SW480 (cell line): ENCODE measurements at regions not wholly inside any gene's neighbourhood (a gene's known extent, or its start where the extent isn't known, plus 50 kb on each side); places are given as distances from the start of the nearest gene placed in this dataset.
A peak's percentile ranks its signal among the peaks of the same experiment; 100 is the strongest.
"Not testable (repeated sequence)": the region's sequence is repeated elsewhere in the genome, so short reads cannot be mapped to it uniquely, and the experiment has no call there.

Experiments
- DNase-seq: peaks from one replicate; pipeline ENCODE4 v3.0.0-alpha.2; 2016; ENCODE audit warnings: low spot score

GRCh38 chr5:68115584-68115983, 100.0 kb upstream of the PIK3R1 start:
- no peak for DNase-seq

- DNase-seq, result peak; percentile 21
Measured at GRCh38 chr5:68114378-68115040, 101.0 kb upstream of the PIK3R1 start.

GRCh38 chr5:68112658-68113057, 102.9 kb upstream of the PIK3R1 start:
- no peak for DNase-seq

GRCh38 chr5:68110894-68111293, 104.7 kb upstream of the PIK3R1 start:
- DNase-seq, result no peak

GRCh38 chr5:68110264-68110663, 105.3 kb upstream of the PIK3R1 start:
- DNase-seq, result no peak

- not testable (repeated sequence) for DNase-seq
Measured at GRCh38 chr5:68104217-68104616, 111.3 kb upstream of the PIK3R1 start.

GRCh38 chr5:68103297-68103696, 112.3 kb upstream of the PIK3R1 start:
- DNase-seq, result not testable (repeated sequence)

GRCh38 chr5:68099327-68099726, 116.2 kb upstream of the PIK3R1 start:
- no peak for DNase-seq

- DNase-seq, result no peak
Measured at GRCh38 chr5:68093455-68094159, 121.9 kb upstream of the PIK3R1 start.

- no peak for DNase-seq
Measured at GRCh38 chr5:68088302-68088701, 127.3 kb upstream of the PIK3R1 start.

- DNase-seq, result no peak
Measured at GRCh38 chr5:68087866-68088265, 127.7 kb upstream of the PIK3R1 start.

GRCh38 chr5:68086857-68087256, 128.7 kb upstream of the PIK3R1 start:
- DNase-seq, result no peak

- no peak for DNase-seq
Measured at GRCh38 chr5:68086439-68086838, 129.1 kb upstream of the PIK3R1 start.

- DNase-seq, result no peak
Measured at GRCh38 chr5:68084396-68084795, 131.2 kb upstream of the PIK3R1 start.

- DNase-seq, result no peak
Measured at GRCh38 chr5:68080282-68081050, 135.1 kb upstream of the PIK3R1 start.

GRCh38 chr5:68077349-68077894, 138.1 kb upstream of the PIK3R1 start:
- DNase-seq, result no peak

GRCh38 chr5:68074633-68075032, 140.9 kb upstream of the PIK3R1 start:
- no peak for DNase-seq

- no peak for DNase-seq
Measured at GRCh38 chr5:68074048-68074632, 141.4 kb upstream of the PIK3R1 start.

- DNase-seq, result no peak
Measured at GRCh38 chr5:68071736-68072135, 143.8 kb upstream of the PIK3R1 start.

- no peak for DNase-seq
Measured at GRCh38 chr5:68071282-68071632, 144.3 kb upstream of the PIK3R1 start.

GRCh38 chr5:68070591-68071281, 144.8 kb upstream of the PIK3R1 start:
- no peak for DNase-seq
